ENCODE measurements at regions not wholly inside any gene's neighbourhood (a gene's known extent, or its start where the extent isn't known, plus 50 kb on each side); places are given as distances from the start of the nearest gene placed in this dataset.
"Not testable (repeated sequence)": the region's sequence is repeated elsewhere in the genome, so short reads cannot be mapped to it uniquely, and the experiment has no call there.

GRCh38 chr5:19140276-19140675 lies 847.7 kb downstream of the CDH18 start:
- TF ChIP-seq ZSCAN16 (tag by site-specific recombination; IDR thresholded peaks at IDR 0.05): no peak
- TF ChIP-seq ZNF423 (tag by site-specific recombination; IDR thresholded peaks at IDR 0.05): no peak
- H3K4me1 ChIP-seq (ENCODE audit: control insufficient read depth, insufficient read depth, low read length): no peaks in the 10 kb centered on the region
- H3K27ac ChIP-seq (ENCODE audit: extremely low read depth, low read depth, low read length): no peak overlapping the region
- ChIA-PET CTCF (no interaction called here), POLR2A (no interaction called here)
- H3K36me3 ChIP-seq (ENCODE audit: control insufficient read depth in 2 of 2, insufficient read depth in 1 of 2, low read length in 2 of 2): no peaks in the 10 kb centered on the region
- no peak overlapping the region for H3K4me3 ChIP-seq (ENCODE audit: low read depth, low read length)
- no peaks in the 10 kb centered on the region for H3K9me3 ChIP-seq (ENCODE audit: control insufficient read depth, insufficient read depth, low read depth, low read length)

- H3K36me3 ChIP-seq (ENCODE audit: control insufficient read depth in 2 of 2, insufficient read depth in 1 of 2, low read length in 2 of 2); POLR2A ChIA-PET; H3K4me3 ChIP-seq (ENCODE audit: low read depth, low read length); H3K27ac ChIP-seq (ENCODE audit: extremely low read depth, low read depth, low read length); CTCF ChIA-PET; H3K9me3 ChIP-seq (ENCODE audit: control insufficient read depth, insufficient read depth, low read depth, low read length); H3K4me1 ChIP-seq (ENCODE audit: control insufficient read depth, insufficient read depth, low read length): not testable (repeated sequence)
Measured at GRCh38 chr5:19141937-19142524, 846.0 kb downstream of the CDH18 start.

- H3K27ac ChIP-seq (ENCODE audit: extremely low read depth, low read depth, low read length); H3K36me3 ChIP-seq (ENCODE audit: control insufficient read depth in 2 of 2, insufficient read depth in 1 of 2, low read length in 2 of 2); H3K4me3 ChIP-seq (ENCODE audit: low read depth, low read length); POLR2A ChIA-PET; H3K9me3 ChIP-seq (ENCODE audit: control insufficient read depth, insufficient read depth, low read depth, low read length); H3K4me1 ChIP-seq (ENCODE audit: control insufficient read depth, insufficient read depth, low read length): not testable (repeated sequence)
- CTCF ChIA-PET: interaction anchor here (0.6 kb wide), 1 partner anchor 1015 kb away, joined by 3 read pairs; no protein-coding TSS in a partner anchor
Measured at GRCh38 chr5:19142713-19143414, 845.1 kb downstream of the CDH18 start.

GRCh38 chr5:19143935-19144334 lies 844.1 kb downstream of the CDH18 start:
- TF ChIP-seq ZNF530 (tag by site-specific recombination; IDR thresholded peaks at IDR 0.05; ENCODE audit: low read depth) (no peak), ZBTB11 (tag by site-specific recombination; conservative IDR thresholded peaks at IDR 0.05; ENCODE audit: low read depth) (no peak), ZNF248 (tag by site-specific recombination; IDR thresholded peaks at IDR 0.05) (no peak), GFI1B (tag by site-specific recombination; IDR thresholded peaks at IDR 0.05) (no peak), ZBTB1 (tag by site-specific recombination; IDR thresholded peaks at IDR 0.05) (no peak), ZNF24 (tag by site-specific recombination; IDR thresholded peaks at IDR 0.05) (no peak), SCRT2 (tag by site-specific recombination; IDR thresholded peaks at IDR 0.05) (no peak), ZNF629 (tag by site-specific recombination; IDR thresholded peaks at IDR 0.05) (no peak), ZNF704 (tag by site-specific recombination; IDR thresholded peaks at IDR 0.05) (no peak)
- POLR2A ChIA-PET: no interaction called here
- CTCF ChIA-PET: interaction anchor here (0.6 kb wide), 1 partner anchor 1014 kb away, joined by 3 read pairs; no protein-coding TSS in a partner anchor

More at GRCh38 chr5:19143935-19144334, 844.1 kb downstream of the CDH18 start:
- Histone ChIP-seq H3K4me3 (ENCODE audit: low read depth, low read length) (no peak overlapping the region), H3K4me1 (ENCODE audit: control insufficient read depth, insufficient read depth, low read length) (no peaks in the 10 kb centered on the region), H3K36me3 (ENCODE audit: control insufficient read depth in 2 of 2, insufficient read depth in 1 of 2, low read length in 2 of 2) (no peaks in the 10 kb centered on the region), H3K9me3 (ENCODE audit: control insufficient read depth, insufficient read depth, low read depth, low read length) (no peaks in the 10 kb centered on the region), H3K27ac (ENCODE audit: extremely low read depth, low read depth, low read length) (no peak overlapping the region)

Data from HEK293 (cell line).